PC-9 (cell line): ENCODE measurements at regions not wholly inside any gene's neighbourhood (a gene's known extent, or its start where the extent isn't known, plus 50 kb on each side); places are given as distances from the start of the nearest gene placed in this dataset.
"Not testable (repeated sequence)": the region's sequence is repeated elsewhere in the genome, so short reads cannot be mapped to it uniquely, and the experiment has no call there.

Experiments
- EZH2 ChIP-seq: fragments of 200-600 bp; sonication (generic); IDR thresholded peaks from 2 replicates; pipeline ENCODE4 v1.8.0; 2017; ENCODE audit warnings: antibody characterized with exemption, low read depth
- TF ChIP-seq, protein P1 (sequence below): fragments of 200-600 bp; sonication (generic); conservative IDR thresholded peaks from 2 replicates; pipeline ENCODE4 v1.6.1; 2017; ENCODE audit warnings: mixed run types, antibody characterized with exemption, mild to moderate bottlenecking, moderate library complexity

DNA sequence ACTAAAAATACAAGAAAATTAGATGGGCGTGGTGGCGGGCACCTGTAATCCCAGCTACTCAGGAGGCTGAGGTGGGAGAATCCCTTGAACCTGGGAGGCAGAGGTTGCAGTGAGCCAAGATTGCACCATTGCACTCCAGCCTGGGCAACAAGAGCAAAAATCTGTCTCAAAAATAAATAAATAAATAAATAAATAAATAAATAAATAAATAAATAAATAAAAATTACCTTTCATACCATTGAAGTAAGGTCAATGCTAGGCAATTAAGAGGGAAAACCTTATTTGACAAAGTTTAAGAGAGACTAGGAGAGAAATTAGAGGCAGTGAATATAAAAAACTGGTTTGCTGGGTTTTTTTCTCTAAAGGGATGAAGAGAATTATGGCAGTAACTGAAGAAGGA lies 781.1 kb upstream of the GBE1 start:
- not testable (repeated sequence) for TF ChIP-seq EZH2
- TF ChIP-seq, protein P1, sequence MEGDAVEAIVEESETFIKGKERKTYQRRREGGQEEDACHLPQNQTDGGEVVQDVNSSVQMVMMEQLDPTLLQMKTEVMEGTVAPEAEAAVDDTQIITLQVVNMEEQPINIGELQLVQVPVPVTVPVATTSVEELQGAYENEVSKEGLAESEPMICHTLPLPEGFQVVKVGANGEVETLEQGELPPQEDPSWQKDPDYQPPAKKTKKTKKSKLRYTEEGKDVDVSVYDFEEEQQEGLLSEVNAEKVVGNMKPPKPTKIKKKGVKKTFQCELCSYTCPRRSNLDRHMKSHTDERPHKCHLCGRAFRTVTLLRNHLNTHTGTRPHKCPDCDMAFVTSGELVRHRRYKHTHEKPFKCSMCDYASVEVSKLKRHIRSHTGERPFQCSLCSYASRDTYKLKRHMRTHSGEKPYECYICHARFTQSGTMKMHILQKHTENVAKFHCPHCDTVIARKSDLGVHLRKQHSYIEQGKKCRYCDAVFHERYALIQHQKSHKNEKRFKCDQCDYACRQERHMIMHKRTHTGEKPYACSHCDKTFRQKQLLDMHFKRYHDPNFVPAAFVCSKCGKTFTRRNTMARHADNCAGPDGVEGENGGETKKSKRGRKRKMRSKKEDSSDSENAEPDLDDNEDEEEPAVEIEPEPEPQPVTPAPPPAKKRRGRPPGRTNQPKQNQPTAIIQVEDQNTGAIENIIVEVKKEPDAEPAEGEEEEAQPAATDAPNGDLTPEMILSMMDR = not testable (repeated sequence)
